ENCODE measurements at regions not wholly inside any gene's neighbourhood (a gene's known extent, or its start where the extent isn't known, plus 50 kb on each side); places are given as distances from the start of the nearest gene placed in this dataset.
A peak's percentile ranks its signal among the peaks of the same experiment; 100 is the strongest.

DNA sequence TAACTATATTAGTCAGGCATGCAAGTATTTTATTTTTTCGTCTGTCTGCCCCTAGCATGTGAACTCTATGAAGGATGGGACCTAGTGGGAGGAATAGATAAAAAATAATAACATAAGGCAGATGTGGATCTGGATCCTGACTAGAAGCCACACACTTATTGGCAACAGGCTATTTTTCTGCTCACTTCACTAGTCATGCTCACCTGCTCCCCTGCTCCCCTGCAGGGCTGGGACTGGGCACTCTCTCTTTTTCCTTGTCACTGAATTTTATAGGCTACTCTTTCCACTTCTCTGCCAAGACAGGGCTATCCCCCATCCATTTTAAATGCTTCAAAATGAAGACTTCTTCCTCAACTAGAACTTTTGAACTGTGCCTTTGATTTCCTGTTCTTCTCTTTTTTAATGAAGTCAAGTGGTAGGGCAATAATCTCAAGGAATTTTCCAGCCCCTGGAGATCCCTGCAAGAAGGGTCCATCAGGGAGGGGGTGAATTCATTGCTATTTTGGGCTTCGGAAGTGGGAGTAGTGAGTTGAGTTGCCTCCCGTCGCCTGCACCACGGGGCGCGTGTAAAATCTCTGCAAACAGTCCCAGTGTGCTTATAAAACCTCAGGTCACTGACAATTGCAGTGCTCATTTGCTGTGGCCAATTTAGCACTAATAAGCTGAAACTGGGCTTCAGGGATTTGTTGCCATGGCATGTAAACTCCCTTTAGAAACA lies 156.7 kb upstream of the NPVF start:
- ATAC-seq (ENCODE audit: low FRiP score): peak; percentile 55
- no peak for DNase-seq (ENCODE audit: low spot score)

DNA sequence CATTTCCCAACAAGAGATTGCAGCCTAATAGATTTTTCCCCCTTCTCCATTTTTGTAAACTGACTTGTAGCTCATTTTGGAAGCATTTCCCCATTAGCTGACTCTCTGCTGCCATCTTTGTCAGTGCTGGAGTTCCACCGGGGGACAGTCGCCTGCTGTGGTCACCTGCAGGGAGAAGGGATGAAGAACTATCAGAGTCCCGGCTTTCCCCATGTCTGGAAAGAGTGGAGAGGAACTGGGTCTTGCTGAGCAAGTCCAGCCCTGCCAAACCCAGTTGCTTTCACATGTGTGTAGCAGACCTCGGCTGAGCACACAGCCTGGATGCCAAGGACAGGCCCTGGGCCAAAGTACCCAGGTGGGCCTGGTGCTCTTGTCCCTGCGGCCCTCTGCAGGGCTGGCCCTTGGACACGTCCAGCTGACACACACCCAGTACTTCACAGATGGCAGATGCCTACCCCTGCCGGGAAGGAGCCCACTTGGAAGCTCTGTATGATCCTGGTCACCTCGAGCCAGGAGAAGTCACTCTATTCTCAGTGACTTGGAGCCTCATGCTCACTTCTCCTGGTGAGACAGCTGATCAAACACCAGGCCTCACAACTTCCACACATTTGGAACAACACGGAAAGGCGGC lies 157.3 kb upstream of the NPVF start:
- TF ChIP-seq, protein P1, sequence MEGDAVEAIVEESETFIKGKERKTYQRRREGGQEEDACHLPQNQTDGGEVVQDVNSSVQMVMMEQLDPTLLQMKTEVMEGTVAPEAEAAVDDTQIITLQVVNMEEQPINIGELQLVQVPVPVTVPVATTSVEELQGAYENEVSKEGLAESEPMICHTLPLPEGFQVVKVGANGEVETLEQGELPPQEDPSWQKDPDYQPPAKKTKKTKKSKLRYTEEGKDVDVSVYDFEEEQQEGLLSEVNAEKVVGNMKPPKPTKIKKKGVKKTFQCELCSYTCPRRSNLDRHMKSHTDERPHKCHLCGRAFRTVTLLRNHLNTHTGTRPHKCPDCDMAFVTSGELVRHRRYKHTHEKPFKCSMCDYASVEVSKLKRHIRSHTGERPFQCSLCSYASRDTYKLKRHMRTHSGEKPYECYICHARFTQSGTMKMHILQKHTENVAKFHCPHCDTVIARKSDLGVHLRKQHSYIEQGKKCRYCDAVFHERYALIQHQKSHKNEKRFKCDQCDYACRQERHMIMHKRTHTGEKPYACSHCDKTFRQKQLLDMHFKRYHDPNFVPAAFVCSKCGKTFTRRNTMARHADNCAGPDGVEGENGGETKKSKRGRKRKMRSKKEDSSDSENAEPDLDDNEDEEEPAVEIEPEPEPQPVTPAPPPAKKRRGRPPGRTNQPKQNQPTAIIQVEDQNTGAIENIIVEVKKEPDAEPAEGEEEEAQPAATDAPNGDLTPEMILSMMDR (IDR thresholded peaks at IDR 0.05): no peak
- peak; percentile 31 for ATAC-seq (ENCODE audit: low FRiP score)
- no peak for DNase-seq (ENCODE audit: low spot score)

More for the DNA sequence above, 156.7 kb upstream of the NPVF start:
- TF ChIP-seq, protein P1 (IDR thresholded peaks at IDR 0.05): no peak

DNA sequence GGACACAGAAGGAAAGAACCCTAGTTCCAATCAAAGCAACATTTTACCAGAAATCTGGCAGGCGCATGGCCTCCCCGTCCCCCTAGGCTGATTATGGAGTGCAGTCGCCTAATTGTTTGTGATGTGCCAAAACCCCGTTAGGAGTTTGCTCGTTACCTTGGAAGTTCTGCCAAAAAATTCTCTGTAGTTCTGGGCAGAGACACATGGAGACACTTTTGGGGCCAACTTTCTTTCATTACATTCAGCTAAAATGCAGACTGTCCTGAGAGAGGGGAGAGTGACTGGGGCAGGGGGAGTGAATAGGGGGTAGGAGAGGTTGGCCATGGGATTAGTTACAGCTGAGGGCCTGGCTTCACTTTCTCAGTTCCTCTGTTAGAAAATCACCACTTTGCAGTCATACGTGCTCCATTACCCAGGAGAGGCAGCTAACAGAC lies 158.0 kb upstream of the NPVF start:
- TF ChIP-seq, protein P1 (IDR thresholded peaks at IDR 0.05): no peak
- DNase-seq (ENCODE audit: low spot score): no peak
- no peak for ATAC-seq (ENCODE audit: low FRiP score)

DNA sequence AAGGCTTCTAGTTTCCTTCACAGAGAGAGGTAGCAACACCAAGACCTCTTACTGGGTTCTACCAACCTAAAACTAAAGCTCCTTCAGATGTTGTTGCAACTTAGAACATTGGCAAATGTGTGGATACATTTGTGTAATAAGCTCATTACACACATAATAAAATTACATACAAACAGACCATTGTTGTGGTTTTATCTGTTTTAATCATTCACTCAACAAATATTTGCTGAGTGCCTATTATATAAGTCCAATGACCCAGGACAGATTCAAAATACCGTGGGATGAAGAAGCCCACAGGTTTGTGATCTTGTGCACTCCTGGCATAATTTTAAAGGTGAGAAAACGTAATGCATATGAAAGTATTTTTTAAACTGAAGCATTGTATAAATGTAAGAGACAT lies 160.4 kb upstream of the NPVF start:
- TF ChIP-seq, protein P1 (IDR thresholded peaks at IDR 0.05): no peak
- no peak for ATAC-seq (ENCODE audit: low FRiP score)
- no peak for DNase-seq (ENCODE audit: low spot score)

DNA sequence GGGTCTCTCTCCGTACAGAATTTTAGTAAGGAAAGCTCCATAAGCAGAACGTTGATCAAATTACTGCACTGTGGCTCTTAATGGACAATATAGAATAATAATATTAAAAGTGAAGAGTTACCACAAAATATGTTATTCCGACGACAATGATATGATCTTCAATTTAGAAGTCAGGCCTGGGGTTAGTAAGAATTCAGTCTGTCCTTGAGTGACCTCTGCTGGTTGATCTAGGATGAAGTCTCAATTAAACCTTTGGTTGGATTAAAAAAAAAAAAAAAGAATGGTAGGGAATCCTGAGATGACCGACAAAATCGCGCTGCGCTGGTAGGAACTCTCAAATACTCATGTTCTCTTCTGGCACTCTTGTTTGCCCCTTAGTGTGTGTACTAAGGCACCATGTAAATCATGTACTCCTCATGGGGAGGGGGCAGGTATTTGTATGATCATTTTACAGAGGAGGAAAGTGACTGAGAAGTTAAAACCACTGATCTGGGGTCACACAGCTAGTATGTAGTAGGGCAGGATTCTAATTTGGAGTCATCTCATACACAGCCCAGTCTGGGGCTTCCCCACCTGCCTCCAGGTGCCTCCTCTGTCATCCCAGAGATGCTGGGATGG lies 161.3 kb upstream of the NPVF start:
- ATAC-seq (ENCODE audit: low FRiP score) (no peak), DNase-seq (ENCODE audit: low spot score) (no peak)
- TF ChIP-seq, protein P1 (IDR thresholded peaks at IDR 0.05): no peak

DNA sequence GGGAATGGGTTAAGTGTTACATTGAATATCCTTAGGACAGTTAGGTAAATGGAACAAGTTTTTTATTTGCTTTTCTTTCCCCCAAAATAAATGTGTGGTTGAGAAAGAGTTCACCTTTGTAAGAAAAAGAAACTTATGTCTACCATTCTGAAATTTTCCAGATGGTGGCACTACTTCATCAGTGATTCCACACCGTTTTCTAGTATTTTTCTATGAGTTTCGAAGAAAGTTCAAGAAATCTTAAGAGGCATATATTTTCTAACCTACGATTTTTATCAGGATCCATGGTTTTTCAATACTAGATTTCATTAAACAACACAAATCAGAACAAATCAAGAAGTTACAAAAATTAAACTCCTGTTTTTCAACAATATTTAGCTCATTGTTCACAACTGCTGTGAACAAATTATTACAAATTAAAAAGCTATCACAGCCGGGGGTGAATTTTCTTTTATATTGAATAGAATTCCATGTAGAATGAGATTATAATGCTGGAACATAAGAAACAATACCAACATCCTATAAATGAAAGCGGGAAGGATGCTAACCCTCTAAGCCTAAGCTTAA lies 163.1 kb upstream of the NPVF start:
- DNase-seq (ENCODE audit: low spot score) (no peak), ATAC-seq (ENCODE audit: low FRiP score) (no peak)
- TF ChIP-seq, protein P1 (IDR thresholded peaks at IDR 0.05): no peak
